GM23338 (cell line): ENCODE measurements at regions not wholly inside any gene's neighbourhood (a gene's known extent, or its start where the extent isn't known, plus 50 kb on each side); places are given as distances from the start of the nearest gene placed in this dataset.

Experiments used
- ATAC-seq: fragments of 200-7000 bp; cut with Tn5 transposase; 3 replicates; pipeline ENCODE4 v1.9.1; 2020
- DNase-seq: peaks from one replicate; pipeline ENCODE4 v3.0.0-alpha.2; 2015; ENCODE audit warnings: low spot score
- H2AFZ ChIP-seq: fragments of 200-600 bp; sonication (generic); 2 replicates; pipeline ENCODE4 v1.8.0; 2016; ENCODE audit warnings: antibody characterized with exemption, mild to moderate bottlenecking, moderate library complexity
- H3F3A ChIP-seq: fragments of 200-600 bp; sonication (generic); replicated peaks from 2 replicates; pipeline ENCODE4 v1.8.0; 2017; ENCODE audit warnings: antibody characterized with exemption, mixed run types, low read depth
- H3K27ac ChIP-seq: fragments of 200-600 bp; sonication (generic); 2 replicates; pipeline ENCODE4 v1.6.1; 2016; ENCODE audit warnings: low read depth
- H3K27me3 ChIP-seq: fragments of 200-600 bp; sonication (generic); 2 replicates; pipeline ENCODE4 v1.8.0; 2016; ENCODE audit warnings: mild to moderate bottlenecking, mixed run types, moderate library complexity; ENCODE audit not compliant: insufficient read depth
- H3K36me3 ChIP-seq: fragments of 200-600 bp; sonication (generic); 2 replicates; pipeline ENCODE4 v1.8.0; 2016; ENCODE audit warnings: mild to moderate bottlenecking; ENCODE audit not compliant: insufficient read depth
- H3K4me1 ChIP-seq: fragments of 200-600 bp; sonication (generic); 2 replicates; pipeline ENCODE4 v1.8.0; 2016; ENCODE audit warnings: mild to moderate bottlenecking, moderate library complexity; ENCODE audit not compliant: insufficient read depth
- H3K4me2 ChIP-seq: fragments of 200-600 bp; sonication (generic); 2 replicates; pipeline ENCODE4 v1.7.1; 2017; ENCODE audit warnings: mixed run types
- H3K4me3 ChIP-seq: fragments of 200-600 bp; sonication (generic); 2 replicates; pipeline ENCODE4 v1.6.1; 2016; ENCODE audit warnings: mixed run types
- H3K79me2 ChIP-seq: fragments of 200-600 bp; sonication (generic); replicated peaks from 2 replicates; pipeline ENCODE4 v1.8.0; 2017; ENCODE audit warnings: mild to moderate bottlenecking; ENCODE audit not compliant: insufficient read depth
- H3K9me2 ChIP-seq: fragments of 200-600 bp; sonication (generic); 2 replicates; pipeline ENCODE4 v1.8.0; 2017; ENCODE audit not compliant: insufficient read depth
- H4K20me1 ChIP-seq: fragments of 200-600 bp; sonication (generic); replicated peaks from 2 replicates; pipeline ENCODE4 v1.8.0; 2017; ENCODE audit warnings: mild to moderate bottlenecking; ENCODE audit not compliant: insufficient read depth
- H3K27ac Mint-ChIP-seq: 2 replicates; pipeline ENCODE4 v1.8.0; 2020; ENCODE audit warnings: inconsistent platforms, mild to moderate bottlenecking, moderate library complexity, mixed read lengths
- H3K27me3 Mint-ChIP-seq: 3 replicates; pipeline ENCODE4 v1.8.0; 2022; ENCODE audit warnings: low read depth, mild to moderate bottlenecking, moderate library complexity, mixed read lengths, inconsistent platforms; ENCODE audit not compliant: insufficient read depth, poor library complexity
- H3K36me3 Mint-ChIP-seq: 3 replicates; pipeline ENCODE4 v1.8.0; 2021; ENCODE audit warnings: low read depth, mild to moderate bottlenecking, inconsistent platforms, moderate library complexity, mixed read lengths
- H3K4me1 Mint-ChIP-seq: 3 replicates; pipeline ENCODE4 v1.8.0; 2020; ENCODE audit warnings: mild to moderate bottlenecking, inconsistent platforms, mixed read lengths
- H3K4me3 Mint-ChIP-seq: 3 replicates; pipeline ENCODE4 v1.8.0; 2021; ENCODE audit warnings: moderate library complexity, mild to moderate bottlenecking, inconsistent platforms, mixed read lengths
- H3K9me3 Mint-ChIP-seq: 3 replicates; pipeline ENCODE4 v1.8.0; 2020; ENCODE audit warnings: moderate library complexity, mild to moderate bottlenecking, inconsistent platforms, mixed read lengths
- CREB1 ChIP-seq: fragments of 250-450 bp; sonication (Bioruptor Pico); IDR thresholded peaks from 2 replicates; pipeline ENCODE4 v1.5.0; 2020; ENCODE audit warnings: low read depth, mild to moderate bottlenecking, moderate library complexity
- CTCF ChIP-seq, 2 experiments: fragments of 200-600 bp in 1 of 2; sonication (generic) in 1 of 2; conservative IDR thresholded peaks; 2 replicates each; pipeline versions ENCODE4 v1.5.1 to v1.6.1; 2016 to 2017; ENCODE audit warnings: antibody characterized with exemption in 2 of 2, low read depth in 2 of 2, mild to moderate bottlenecking in 2 of 2, moderate library complexity in 1 of 2
- EZH2 ChIP-seq: fragments of 200-600 bp; sonication (generic); IDR thresholded peaks from one replicate; pipeline ENCODE4 v1.8.0; 2017; ENCODE audit warnings: antibody characterized with exemption, mild to moderate bottlenecking, low read depth; ENCODE audit not compliant: unreplicated experiment
- EZH2phosphoT487 ChIP-seq: fragments of 200-600 bp; sonication (generic); IDR thresholded peaks from one replicate; pipeline ENCODE4 v1.8.1; 2018; ENCODE audit warnings: antibody characterized with exemption; ENCODE audit not compliant: unreplicated experiment
- JUNB ChIP-seq: IDR thresholded peaks from one replicate; pipeline ENCODE4 v1.6.1; 2016; ENCODE audit warnings: antibody characterized with exemption; ENCODE audit not compliant: unreplicated experiment
- NANOG ChIP-seq: IDR thresholded peaks from 2 replicates; pipeline ENCODE4 v1.6.1; 2016; ENCODE audit warnings: antibody characterized with exemption, borderline replicate concordance
- POLR2AphosphoS5 ChIP-seq: IDR thresholded peaks from 2 replicates; pipeline ENCODE4 v1.6.1; 2016; ENCODE audit warnings: antibody characterized with exemption, low read depth
- REST ChIP-seq: IDR thresholded peaks from one replicate; pipeline ENCODE4 v1.6.1; 2018; ENCODE audit warnings: antibody characterized with exemption; ENCODE audit not compliant: unreplicated experiment
- STAT1 ChIP-seq: IDR thresholded peaks from one replicate; pipeline ENCODE4 v1.6.1; 2016; ENCODE audit warnings: antibody characterized with exemption; ENCODE audit not compliant: unreplicated experiment
- ZNF114 ChIP-seq: fragments of 250-450 bp; sonication (Bioruptor Pico); IDR thresholded peaks from 2 replicates; pipeline ENCODE4 v1.5.0; 2020; ENCODE audit warnings: mild to moderate bottlenecking, moderate library complexity
- ZNF331 ChIP-seq: fragments of 250-450 bp; sonication (Bioruptor Pico); IDR thresholded peaks from 2 replicates; pipeline ENCODE4 v1.5.0; 2020; ENCODE audit warnings: low read depth, mild to moderate bottlenecking, moderate library complexity
- ZNF462 ChIP-seq: fragments of 250-450 bp; sonication (Bioruptor Pico); IDR thresholded peaks from 2 replicates; pipeline ENCODE4 v1.5.0; 2020; ENCODE audit warnings: mild to moderate bottlenecking, moderate library complexity

GRCh38 chr9:109941771-109942170, 161.8 kb downstream of the PALM2AKAP2 start (continued):
- TF ChIP-seq STAT1 (no peak), ZNF331 (CRISPR knock-in tag) (no peak), CREB1 (CRISPR knock-in tag) (no peak), EZH2phosphoT487 (no peak), EZH2 (no peak), CTCF (conservative IDR thresholded peaks at IDR 0.05; ENCODE audit: low read depth in 2 of 2) (no peak), ZNF114 (no peak), JUNB (no peak), NANOG (no peak)

GRCh38 chr9:109945573-109945972, 165.6 kb downstream of the PALM2AKAP2 start:
- Mint-ChIP-seq H3K27ac (no peak overlapping the region), H3K36me3 (no peaks in the 10 kb centered on the region), H3K27me3 (no peaks in the 10 kb centered on the region), H3K4me1 (no peaks in the 10 kb centered on the region), H3K9me3 (no peaks in the 10 kb centered on the region), H3K4me3 (no peak overlapping the region)
- Histone ChIP-seq H4K20me1 (no peaks in the 10 kb centered on the region), H3K27ac (no peak overlapping the region), H3K4me1 (no peaks in the 10 kb centered on the region), H3K27me3 (no peaks in the 10 kb centered on the region), H3K79me2 (no peaks in the 10 kb centered on the region), H3K4me3 (no peak overlapping the region), H2AFZ (no peak overlapping the region), H3K4me2 (no peak overlapping the region), H3K9me2 (0 out of 2 replicates have a peak, but pooled peaks cover 2% of the 10 kb centered on the region), H3F3A (no peaks in the 10 kb centered on the region), H3K36me3 (no peaks in the 10 kb centered on the region)
- no peak for DNase-seq
- ATAC-seq = no peak
- no peak for TF ChIP-seq EZH2
- TF ChIP-seq CREB1 (CRISPR knock-in tag) = no peak
- no peak for TF ChIP-seq ZNF462 (CRISPR knock-in tag)
- TF ChIP-seq ZNF331 (CRISPR knock-in tag) = no peak
- TF ChIP-seq JUNB = no peak
- TF ChIP-seq NANOG = no peak
- no peak for TF ChIP-seq POLR2AphosphoS5
- no peak for TF ChIP-seq CTCF (conservative IDR thresholded peaks at IDR 0.05; ENCODE audit: low read depth in 2 of 2)
- no peak for TF ChIP-seq REST
